ENCODE measurements at regions not wholly inside any gene's neighbourhood (a gene's known extent, or its start where the extent isn't known, plus 50 kb on each side); places are given as distances from the start of the nearest gene placed in this dataset.
"Not testable (repeated sequence)": the region's sequence is repeated elsewhere in the genome, so short reads cannot be mapped to it uniquely, and the experiment has no call there.

DNA sequence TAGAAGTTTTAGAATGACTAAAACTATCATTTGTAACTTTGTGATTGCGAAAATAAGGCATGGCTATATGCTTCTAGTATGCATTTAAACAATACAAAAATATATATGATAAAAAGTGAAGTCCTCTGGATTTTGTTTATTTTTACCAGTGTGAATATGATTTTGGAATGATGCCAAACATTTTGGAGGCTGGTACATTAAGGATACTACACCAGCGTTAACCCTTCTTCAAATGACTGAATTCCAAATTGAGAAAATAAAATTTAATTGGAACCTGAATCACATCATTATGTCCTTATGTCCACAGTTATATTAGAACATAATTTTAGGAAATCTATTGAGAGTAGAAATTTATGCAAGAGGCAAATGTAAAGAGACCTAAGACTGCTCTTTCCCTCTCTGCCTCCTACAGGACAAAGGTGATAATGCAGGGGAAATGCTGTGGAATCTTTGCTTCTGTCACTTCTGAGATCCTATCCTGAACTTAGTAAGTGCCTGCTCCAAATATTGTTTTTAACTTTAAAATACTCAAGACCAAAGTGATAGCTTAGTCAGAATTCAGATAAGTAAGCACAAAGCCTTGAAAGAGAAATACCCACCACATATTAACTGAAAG, 121.1 kb upstream of the NANOGP8 start:
- no peak for DNase-seq

- DNase-seq: no peak
Observed at GRCh38 chr15:35198197-35198596, 113.1 kb upstream of the NANOGP8 start.

DNA sequence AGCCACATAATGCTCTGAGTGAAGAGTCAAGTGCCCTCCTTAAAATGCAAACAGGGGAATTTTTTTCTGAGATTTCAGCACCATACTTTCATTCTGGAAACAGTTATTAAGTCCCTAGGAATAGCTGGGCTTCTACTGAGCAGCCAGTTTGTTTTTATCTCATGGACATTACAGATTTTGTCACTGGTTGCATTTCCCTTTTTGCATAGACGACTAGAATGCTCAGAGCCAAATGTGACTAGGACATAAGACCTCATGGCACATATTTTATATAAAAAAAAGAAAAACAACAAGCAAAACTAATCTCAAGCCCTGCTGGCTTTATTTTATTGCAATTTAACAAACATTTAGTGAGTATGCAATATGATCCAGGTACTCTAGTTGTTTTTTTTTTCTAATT, 112.7 kb upstream of the NANOGP8 start:
- no peak for DNase-seq

- no peak for DNase-seq
Observed at GRCh38 chr15:35197306-35197705, 112.2 kb upstream of the NANOGP8 start.

GRCh38 chr15:35196273-35196672, 111.2 kb upstream of the NANOGP8 start:
- no peak for DNase-seq

DNA sequence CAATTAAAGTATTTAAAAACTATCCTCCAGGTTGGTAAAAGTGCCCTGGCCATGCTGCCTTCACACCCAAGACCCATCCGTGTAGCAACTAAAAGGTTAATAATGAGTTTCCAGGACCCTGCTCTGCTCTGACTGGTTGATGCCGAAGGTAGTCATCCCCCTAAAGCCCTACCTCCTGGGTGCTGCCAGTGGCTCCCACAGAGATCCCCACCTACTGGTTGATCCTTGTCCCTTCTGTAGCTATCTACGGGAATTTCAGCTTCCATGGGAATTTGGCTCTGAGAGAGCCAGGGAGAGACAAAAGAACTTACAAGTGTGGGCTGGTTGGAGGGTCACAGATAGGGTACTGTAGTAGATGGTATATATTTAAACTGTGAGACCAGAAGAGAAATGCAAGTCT, 110.6 kb upstream of the NANOGP8 start:
- no peak for DNase-seq

DNA sequence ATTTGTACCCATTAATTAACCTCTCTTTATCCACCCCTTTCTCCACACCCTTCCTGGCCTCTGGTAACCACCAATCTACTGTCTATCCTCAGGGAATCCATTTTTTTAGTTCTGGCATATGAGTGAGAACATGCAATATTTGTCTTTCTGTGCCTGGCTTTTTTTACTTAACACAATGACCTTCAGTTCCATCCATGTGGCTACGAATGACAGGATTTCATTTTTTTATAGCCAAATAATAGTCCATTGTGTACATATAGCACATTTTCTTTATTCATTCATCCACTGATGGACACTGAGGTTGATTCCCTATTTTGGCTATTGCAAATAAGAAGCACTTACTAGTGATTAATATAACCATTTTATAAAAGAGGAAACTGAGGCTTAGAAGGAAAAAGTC, 109.9 kb upstream of the NANOGP8 start:
- no peak for DNase-seq

DNA sequence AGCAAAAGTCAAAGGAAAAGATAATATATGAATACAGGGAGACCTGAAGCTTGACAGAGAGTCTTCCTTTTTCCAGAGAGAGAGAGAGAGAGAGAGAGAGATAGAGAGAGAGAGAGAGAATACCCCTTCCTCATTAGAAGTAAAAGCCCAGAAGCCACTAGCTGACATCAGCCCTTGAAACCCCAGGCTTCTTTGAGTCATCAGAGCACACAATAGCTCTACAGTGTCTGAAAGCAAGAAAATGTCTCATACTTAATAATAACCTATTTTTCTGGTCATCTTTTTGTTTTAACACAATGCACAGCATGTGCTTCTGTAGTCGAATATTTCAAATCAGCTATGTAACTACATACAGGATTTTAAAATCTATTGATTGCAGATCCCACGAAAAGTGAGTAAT, 109.2 kb upstream of the NANOGP8 start:
- DNase-seq: no peak

- DNase-seq: no peak
Observed at GRCh38 chr15:35191783-35192182, 106.7 kb upstream of the NANOGP8 start.

- DNase-seq: no peak
Observed at GRCh38 chr15:35186346-35186745, 101.3 kb upstream of the NANOGP8 start.

- DNase-seq: no peak
Observed at GRCh38 chr15:35184646-35185045, 99.6 kb upstream of the NANOGP8 start.

- DNase-seq: no peak
Observed at GRCh38 chr15:35182841-35183479, 97.9 kb upstream of the NANOGP8 start.

DNA sequence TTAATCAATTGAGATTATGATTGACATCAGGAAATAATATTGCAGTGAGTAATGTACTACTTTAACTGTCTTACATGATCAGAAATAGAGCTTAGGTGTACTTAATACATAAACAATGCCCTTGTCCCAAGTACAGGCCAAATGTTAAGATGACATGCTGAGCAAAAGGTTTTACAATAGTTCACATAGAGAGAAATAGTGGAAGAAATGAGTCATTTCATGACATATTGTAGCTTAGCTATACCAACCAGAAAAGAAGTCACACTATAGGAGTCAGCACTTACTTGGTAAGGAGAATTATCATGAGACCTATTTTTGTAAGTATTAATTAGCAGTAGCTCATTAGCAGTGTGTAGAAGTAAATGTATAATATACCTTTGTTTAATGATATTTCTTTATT, 96.4 kb upstream of the NANOGP8 start:
- DNase-seq: no peak

- no peak for DNase-seq
Observed at GRCh38 chr15:35179739-35180138, 94.6 kb upstream of the NANOGP8 start.

DNA sequence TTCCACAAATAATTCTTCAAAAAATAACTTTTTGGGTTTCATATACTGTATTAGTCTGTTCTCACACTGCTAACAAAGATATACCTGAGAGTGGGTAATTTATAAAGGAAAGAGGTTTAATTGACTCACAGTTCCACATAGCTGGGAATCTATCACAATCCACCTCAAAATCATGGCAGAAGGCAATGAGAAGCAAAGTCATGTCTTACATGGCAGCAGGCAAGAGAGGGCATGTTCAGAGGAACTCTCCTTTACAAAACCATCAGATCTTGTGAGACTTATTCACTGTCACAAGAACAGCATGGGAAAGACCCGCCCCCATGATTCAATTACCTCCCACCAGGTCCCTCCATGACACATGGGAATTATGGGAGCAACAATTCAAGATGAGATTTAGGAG, 93.1 kb upstream of the NANOGP8 start:
- DNase-seq: not testable (repeated sequence)

GRCh38 chr15:35174948-35175347, 89.9 kb upstream of the NANOGP8 start:
- DNase-seq: no peak

GRCh38 chr15:35173444-35174118, 88.5 kb upstream of the NANOGP8 start:
- DNase-seq: no peak

DNA sequence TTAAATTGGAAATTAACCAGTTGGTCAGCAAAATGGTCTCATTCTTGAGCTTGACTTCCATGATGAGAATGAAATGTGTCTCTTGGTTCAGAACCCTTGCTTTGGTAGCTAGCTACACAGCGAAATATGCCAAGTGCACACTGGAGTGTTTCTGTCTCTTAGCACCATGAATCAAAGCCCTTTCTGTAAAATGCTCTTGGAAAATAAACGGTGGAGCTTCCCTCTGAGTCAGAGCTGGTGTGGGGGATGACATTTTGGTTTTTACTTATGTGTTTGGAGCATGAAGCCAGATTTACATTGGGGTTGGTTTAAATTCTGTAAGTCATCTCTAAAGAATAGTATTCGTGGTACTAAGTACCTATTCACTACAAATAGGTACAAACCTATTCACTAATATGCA, 85.1 kb upstream of the NANOGP8 start:
- no peak for DNase-seq

DNA sequence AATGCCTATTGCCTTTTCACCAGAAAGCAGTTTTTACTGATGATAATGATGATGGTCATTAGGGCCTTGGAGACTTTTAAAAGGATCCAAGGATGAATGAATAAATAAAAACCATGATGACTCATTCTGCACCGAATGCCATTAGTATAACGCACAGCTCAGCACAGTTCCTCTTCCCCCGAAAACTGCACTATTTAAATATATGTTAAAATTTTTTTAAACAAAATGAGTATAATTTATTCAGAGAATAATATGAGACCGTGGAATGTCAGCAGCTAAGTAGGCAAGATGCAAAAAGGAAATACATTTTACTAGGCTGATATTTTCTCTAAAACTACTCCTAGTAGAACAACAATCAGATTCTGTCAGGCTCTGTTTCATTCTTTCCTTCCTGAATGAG, 83.4 kb upstream of the NANOGP8 start:
- DNase-seq: no peak

DNA sequence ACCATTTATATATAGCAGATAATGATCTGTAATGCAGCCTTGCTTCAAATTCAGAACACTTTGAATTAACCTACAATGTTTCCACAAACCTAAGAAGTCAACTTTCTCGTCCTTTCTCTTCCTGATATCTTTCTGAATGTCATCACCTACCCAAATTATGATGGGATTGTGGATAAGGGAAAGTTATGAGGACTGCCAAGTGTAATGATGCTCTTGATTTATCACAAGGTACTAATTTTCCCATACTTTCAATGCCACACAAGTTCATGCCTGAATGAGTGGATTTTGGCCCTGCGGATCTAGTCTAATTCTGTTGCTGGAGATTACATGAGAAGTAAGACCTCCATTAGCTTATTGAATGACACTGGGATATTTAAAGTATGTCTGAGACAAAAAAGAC, 82.6 kb upstream of the NANOGP8 start:
- DNase-seq: no peak

DNA sequence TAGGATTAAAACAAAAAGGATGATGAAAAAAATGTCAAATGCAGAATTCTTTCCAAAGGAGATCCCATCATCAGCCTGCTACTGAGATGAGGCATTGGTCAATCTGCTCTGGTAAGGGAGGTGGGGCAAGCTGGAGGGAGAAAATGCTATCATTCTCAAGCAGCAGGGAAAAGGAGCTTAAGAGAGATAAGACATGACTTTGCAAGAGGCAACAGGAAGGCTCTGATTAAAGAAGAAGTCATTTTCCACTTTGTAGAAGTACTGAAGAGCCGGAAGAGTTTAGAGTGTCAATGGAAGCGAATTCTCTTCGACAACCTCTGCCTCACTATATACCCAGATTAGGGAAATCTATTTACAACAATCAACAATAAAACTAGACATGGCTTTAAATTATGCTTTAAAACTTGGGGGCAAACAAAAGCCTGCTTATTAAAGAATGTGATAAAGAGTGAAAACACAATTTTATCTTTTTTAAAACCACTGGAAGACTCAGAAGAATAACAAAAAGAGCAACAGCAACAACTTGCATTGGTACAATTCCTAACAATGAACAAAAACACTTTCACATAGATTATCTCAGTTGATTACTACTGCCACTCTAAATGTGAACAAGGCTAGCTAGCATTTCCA, 81.8 kb upstream of the NANOGP8 start:
- DNase-seq: no peak

DNA sequence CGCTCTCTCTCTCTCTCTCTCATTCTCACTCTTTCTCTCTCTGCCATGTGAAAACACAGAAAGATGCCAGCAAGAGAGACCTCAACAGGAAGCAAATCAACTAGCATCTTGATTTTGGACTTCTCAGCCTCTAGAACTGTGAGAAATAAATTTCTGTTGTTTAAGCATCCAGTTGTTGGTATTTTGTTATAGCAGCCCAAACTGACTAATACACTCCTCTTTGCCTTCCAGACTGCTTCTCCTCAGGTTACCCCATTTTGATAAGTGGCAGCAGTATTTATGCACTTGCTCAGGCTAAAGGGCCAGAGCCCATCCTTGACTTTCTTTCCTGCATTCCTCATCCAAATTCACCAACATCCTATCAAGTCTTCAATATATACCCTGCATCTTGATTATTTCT, 76.6 kb upstream of the NANOGP8 start:
- DNase-seq: no peak

DNA sequence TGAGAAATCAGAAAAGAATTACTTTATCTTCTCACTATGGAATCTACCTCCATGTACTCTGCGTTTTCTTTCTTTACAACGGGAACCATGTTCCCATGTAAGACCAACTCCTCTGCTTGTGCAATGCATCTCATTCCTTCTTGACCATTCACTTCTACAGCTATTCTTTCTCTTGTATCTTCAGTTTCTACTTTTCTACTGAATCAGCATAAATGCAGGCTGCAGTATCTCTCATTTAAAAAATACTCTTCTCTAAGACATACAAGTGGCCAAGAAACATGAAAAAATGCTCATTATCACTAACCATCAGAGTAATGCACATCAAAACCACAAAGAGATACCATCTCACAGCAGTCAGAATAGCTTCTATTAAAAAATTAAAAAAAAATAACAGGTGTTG, 74.1 kb upstream of the NANOGP8 start:
- DNase-seq: no peak

DNA sequence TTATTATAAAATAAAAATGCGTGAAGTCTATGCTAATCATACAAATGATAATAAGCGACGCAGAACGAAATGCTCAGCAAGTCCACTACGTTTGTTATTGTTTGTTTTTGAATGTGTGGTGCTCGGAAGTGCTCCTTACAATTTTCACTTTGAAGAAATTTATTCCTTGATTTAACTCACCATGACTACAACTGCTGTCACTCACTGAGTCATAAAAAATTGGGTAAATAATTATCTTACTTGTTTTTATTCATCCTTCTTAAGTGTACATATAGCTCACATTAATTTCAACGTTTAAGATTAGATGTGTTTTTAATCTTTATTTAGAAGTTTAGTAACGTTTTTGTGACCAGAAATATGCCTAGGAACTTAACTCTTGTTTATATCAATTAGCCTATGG, 66.7 kb upstream of the NANOGP8 start:
- DNase-seq: no peak

Data from DMS 273 treated with DMSO at 0.1 percent for 48 hours (cell line).